Vagina (tissue), 2 donors: ENCODE measurements at regions not wholly inside any gene's neighbourhood (a gene's known extent, or its start where the extent isn't known, plus 50 kb on each side); places are given as distances from the start of the nearest gene placed in this dataset.
A peak's percentile ranks its signal among the peaks of the same experiment; 100 is the strongest.

Experiments used
- DNase-seq, 2 donors: peaks; one replicate each; pipeline ENCODE4 v3.0.0-alpha.2; 2017; ENCODE audit errors: extremely low spot score in 2 of 2
- H3K27ac ChIP-seq: fragments of 200-600 bp; sonication (generic); one replicate; pipeline ENCODE4 v1.5.1; 2019
- H3K27me3 ChIP-seq: fragments of 200-600 bp; sonication (generic); one replicate; pipeline ENCODE4 v1.5.1; 2019
- H3K36me3 ChIP-seq, 2 donors: fragments of 200-600 bp; sonication (generic); one replicate each; pipeline ENCODE4 v1.5.1; 2017 to 2019
- H3K4me1 ChIP-seq: fragments of 200-600 bp; sonication (generic); one replicate; pipeline ENCODE4 v1.5.1; 2019
- H3K4me3 ChIP-seq, 2 donors: fragments of 200-600 bp; sonication (generic); 1 replicate in 1 of 2; 2 replicates in 1 of 2; pipeline ENCODE4 v1.5.1; 2016 to 2019
- H3K9me3 ChIP-seq: fragments of 200-600 bp; sonication (generic); one replicate; pipeline ENCODE4 v1.5.1; 2019
- POLR2A ChIP-seq, 2 donors: fragments of 450-650 bp; IDR thresholded peaks; one replicate each; pipeline ENCODE4 v1.6.1; 2017; ENCODE audit warnings: antibody characterized with exemption in 2 of 2, mild to moderate bottlenecking in 2 of 2, moderate library complexity in 2 of 2
- POLR2AphosphoS5 ChIP-seq, 2 donors: sonication (generic); formaldehyde crosslinking; IDR thresholded peaks; one replicate each; pipeline ENCODE4 v1.9.0; 2017; ENCODE audit warnings: antibody characterized with exemption in 2 of 2, mild to moderate bottlenecking in 2 of 2, low read depth in 1 of 2; ENCODE audit not compliant: insufficient read depth in 1 of 2
- intact Hi-C: fragments of 100-400 bp; cut with DNase I; formaldehyde crosslinking; loops from one replicate; pipeline ENCODE4 v1.15.1; 2023
- TF ChIP-seq, protein P1 (sequence below), 3 experiments: fragments of 450-650 bp in 2 of 3; fragments of 200-600 bp in 1 of 3; sonication (generic) in 1 of 3; IDR thresholded peaks; one replicate each; pipeline ENCODE4 v1.5.1; 2017 to 2019; ENCODE audit warnings: antibody characterized with exemption in 3 of 3, mild to moderate bottlenecking in 2 of 3, moderate library complexity in 2 of 3

DNA sequence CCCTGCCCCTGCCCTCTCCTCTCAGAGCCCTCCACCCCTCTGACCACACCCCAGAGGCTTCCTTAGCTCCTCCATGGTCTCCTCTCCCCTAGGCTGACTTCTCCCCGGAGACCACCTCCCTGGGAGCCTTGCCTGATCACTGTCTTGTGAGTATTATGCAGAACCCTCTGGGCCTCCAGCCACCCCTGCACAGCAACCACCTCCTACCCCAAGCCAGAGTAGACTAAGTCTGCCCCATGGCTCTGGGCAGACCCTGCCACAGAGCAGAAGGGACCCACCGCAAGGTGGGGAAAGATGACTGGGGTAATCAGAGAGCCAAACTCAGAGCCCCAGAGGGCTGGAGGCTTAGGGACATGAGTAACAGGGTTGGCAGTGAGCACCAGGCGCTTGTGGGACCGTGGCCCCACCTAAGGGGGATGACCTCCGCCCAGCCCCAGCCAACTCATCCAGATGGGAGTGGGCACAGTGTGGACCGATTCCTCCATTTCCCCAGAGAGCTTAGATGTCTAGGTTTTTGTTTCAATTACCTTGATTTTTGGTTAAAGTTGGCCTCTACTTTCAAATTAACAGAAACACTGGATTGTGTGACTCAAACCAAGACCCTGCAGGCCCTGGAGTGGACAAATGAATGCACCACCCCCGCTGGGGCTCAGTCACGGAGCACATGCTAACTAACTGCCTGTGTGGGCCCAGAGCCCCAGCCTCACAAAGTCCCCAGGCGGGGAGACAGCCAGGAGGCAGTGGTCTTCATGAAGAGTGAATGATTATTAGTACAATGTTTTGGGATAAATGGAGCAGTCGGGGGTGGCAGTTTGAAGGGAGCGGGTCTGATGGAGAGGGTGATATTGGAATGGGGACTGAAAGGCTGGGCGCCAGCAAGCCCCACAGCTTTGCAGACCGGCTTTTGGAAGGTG lies 119.4 kb upstream of the PRR20G start:
- TF ChIP-seq POLR2AphosphoS5 (IDR thresholded peaks at IDR 0.05; ENCODE audit: insufficient read depth in 1 of 2, low read depth in 1 of 2) (no peak), POLR2A (IDR thresholded peaks at IDR 0.05) (no peak)
- TF ChIP-seq, protein P1, sequence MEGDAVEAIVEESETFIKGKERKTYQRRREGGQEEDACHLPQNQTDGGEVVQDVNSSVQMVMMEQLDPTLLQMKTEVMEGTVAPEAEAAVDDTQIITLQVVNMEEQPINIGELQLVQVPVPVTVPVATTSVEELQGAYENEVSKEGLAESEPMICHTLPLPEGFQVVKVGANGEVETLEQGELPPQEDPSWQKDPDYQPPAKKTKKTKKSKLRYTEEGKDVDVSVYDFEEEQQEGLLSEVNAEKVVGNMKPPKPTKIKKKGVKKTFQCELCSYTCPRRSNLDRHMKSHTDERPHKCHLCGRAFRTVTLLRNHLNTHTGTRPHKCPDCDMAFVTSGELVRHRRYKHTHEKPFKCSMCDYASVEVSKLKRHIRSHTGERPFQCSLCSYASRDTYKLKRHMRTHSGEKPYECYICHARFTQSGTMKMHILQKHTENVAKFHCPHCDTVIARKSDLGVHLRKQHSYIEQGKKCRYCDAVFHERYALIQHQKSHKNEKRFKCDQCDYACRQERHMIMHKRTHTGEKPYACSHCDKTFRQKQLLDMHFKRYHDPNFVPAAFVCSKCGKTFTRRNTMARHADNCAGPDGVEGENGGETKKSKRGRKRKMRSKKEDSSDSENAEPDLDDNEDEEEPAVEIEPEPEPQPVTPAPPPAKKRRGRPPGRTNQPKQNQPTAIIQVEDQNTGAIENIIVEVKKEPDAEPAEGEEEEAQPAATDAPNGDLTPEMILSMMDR (IDR thresholded peaks at IDR 0.05) = no peak
- H3K36me3 ChIP-seq = no peaks in the 10 kb centered on the region
- H3K9me3 ChIP-seq = no peaks in the 10 kb centered on the region
- no peaks in the 10 kb centered on the region for H3K27me3 ChIP-seq
- no peak overlapping the region for H3K27ac ChIP-seq
- no peaks in the 10 kb centered on the region for H3K4me1 ChIP-seq
- intact Hi-C loops = no loop called here
- DNase-seq = peak in 1 of 2 donors; percentile 16
- H3K4me3 ChIP-seq = no peak overlapping the region

DNA sequence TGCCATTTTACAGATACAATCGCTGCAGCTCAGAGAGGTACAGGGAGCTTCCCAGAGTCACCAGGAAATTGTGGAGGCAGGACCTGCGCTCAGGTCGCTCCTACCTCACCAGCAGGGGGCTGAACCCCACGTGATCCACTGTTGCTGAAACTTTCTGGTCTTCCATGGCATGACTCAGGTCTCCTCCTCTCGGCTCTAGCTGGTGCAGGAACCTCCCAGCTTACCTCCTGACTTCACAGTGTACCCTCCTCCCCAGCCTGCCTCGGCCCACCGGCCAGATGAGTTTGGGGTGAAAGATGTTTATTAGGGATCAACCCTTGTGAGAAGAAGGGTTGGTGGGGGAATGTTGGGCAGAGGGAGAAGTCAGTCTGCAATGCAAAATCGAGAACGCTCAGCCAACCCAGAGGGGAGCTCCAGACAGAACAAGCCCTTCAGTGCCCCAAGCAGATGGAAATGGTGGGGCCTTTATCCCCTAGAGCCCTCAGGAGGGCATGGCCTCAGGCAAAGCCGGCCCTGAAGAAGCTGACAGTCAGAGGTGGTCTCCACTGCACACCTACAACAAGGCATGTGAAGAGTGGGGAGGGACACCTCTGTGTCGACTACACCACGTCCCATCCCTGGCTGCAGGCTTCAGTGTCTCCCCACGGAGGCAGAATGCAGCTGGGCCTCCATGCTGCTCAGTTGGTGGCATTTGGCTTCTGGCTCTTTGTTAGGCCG lies 118.6 kb upstream of the PRR20G start:
- peak in 1 of 2 donors; percentile 76 for DNase-seq
- H3K9me3 ChIP-seq = no peaks in the 10 kb centered on the region
- no peak overlapping the region for H3K27ac ChIP-seq
- H3K27me3 ChIP-seq = no peaks in the 10 kb centered on the region
- no peak for TF ChIP-seq POLR2A (IDR thresholded peaks at IDR 0.05)
- TF ChIP-seq, protein P1 (IDR thresholded peaks at IDR 0.05) = no peak
- no peaks in the 10 kb centered on the region for H3K36me3 ChIP-seq
- H3K4me1 ChIP-seq = no peaks in the 10 kb centered on the region
- no peak overlapping the region for H3K4me3 ChIP-seq
- intact Hi-C loops = no loop called here

DNA sequence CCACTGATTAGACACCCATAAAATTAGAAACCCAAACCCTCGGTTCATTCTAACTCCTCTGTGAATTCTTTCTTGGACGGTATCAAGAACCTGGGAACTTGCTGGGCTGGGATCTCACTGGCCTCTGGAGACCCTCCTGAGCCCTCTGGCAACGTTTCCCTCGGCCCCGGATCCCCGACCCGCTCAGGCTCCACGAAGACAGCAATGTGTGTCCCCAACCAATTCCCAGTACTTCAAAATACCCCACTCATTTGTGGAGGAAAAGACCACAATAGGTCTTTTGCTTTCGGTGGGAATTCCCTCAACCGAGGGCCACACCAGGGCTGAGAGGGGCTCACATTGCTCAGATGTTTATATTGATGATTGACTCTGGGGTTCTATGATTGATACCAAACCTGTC lies 117.9 kb upstream of the PRR20G start:
- H3K36me3 ChIP-seq = no peaks in the 10 kb centered on the region
- no peaks in the 10 kb centered on the region for H3K9me3 ChIP-seq
- DNase-seq = no peak
- H3K27ac ChIP-seq = no peak overlapping the region
- H3K27me3 ChIP-seq = no peaks in the 10 kb centered on the region
- intact Hi-C loops = no loop called here
- TF ChIP-seq, protein P1 (IDR thresholded peaks at IDR 0.05) = no peak
- TF ChIP-seq POLR2AphosphoS5 (IDR thresholded peaks at IDR 0.05; ENCODE audit: insufficient read depth in 1 of 2, low read depth in 1 of 2) (no peak), POLR2A (IDR thresholded peaks at IDR 0.05) (no peak)
- no peaks in the 10 kb centered on the region for H3K4me1 ChIP-seq
- no peak overlapping the region for H3K4me3 ChIP-seq

DNA sequence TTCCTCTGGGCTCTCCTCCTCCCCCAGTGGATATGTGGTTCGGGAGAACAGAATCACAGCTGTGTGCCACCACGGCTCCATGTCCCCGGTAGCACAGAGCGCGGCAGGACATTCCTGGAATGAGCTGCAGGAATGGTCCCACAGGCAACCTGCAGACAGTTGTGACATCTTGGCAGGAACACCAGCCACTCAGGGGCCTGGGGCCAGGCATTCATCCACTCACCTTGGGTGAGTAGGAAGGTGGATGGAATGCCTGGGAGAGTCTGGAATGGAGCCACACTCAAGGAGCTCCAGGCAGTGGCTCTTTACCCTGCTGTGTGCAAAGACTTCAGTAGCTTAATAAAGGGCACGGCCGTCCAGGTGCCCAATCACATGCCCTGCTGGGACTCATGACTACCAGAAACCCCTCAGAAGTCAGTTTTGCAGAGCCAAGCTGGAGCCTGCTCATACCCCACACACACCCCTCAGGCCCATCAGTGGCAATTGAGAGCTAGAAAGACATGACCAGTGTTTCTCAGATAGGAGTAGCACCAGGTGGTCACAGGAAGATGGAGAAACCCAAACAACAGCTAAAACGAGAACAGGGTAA lies 117.3 kb upstream of the PRR20G start:
- H3K4me3 ChIP-seq = no peak overlapping the region
- no peaks in the 10 kb centered on the region for H3K9me3 ChIP-seq
- no peaks in the 10 kb centered on the region for H3K36me3 ChIP-seq
- H3K4me1 ChIP-seq = no peaks in the 10 kb centered on the region
- no peaks in the 10 kb centered on the region for H3K27me3 ChIP-seq
- H3K27ac ChIP-seq = no peak overlapping the region
- no peak for TF ChIP-seq POLR2AphosphoS5 (IDR thresholded peaks at IDR 0.05; ENCODE audit: insufficient read depth in 1 of 2, low read depth in 1 of 2)
- TF ChIP-seq POLR2A (IDR thresholded peaks at IDR 0.05) = no peak
- TF ChIP-seq, protein P1 (IDR thresholded peaks at IDR 0.05) = no peak
- intact Hi-C loops = no loop called here
- DNase-seq = no peak
